Lower leg skin (tissue), 3 donors: ENCODE measurements at regions not wholly inside any gene's neighbourhood (a gene's known extent, or its start where the extent isn't known, plus 50 kb on each side); places are given as distances from the start of the nearest gene placed in this dataset.

Experiments used
- CTCF ChIP-seq, 3 donors: fragments of 450-650 bp; IDR thresholded peaks; one replicate each; pipeline ENCODE4 v1.5.1; 2016; ENCODE audit warnings: antibody characterized with exemption in 3 of 3, mild to moderate bottlenecking in 3 of 3, moderate library complexity in 2 of 3
- POLR2A ChIP-seq, 2 donors: fragments of 450-650 bp; IDR thresholded peaks; one replicate each; pipeline ENCODE4 v1.6.1; 2016 to 2017; ENCODE audit warnings: antibody characterized with exemption in 2 of 2, mild to moderate bottlenecking in 1 of 2, moderate library complexity in 1 of 2

- TF ChIP-seq CTCF (IDR thresholded peaks at IDR 0.05) (no peak), POLR2A (IDR thresholded peaks at IDR 0.05) (no peak)
These were observed 916.0 kb downstream of the TECRL start for GRCh38 chr4:63493265-63493664.
